Loucy (cell line): ENCODE measurements at regions not wholly inside any gene's neighbourhood (a gene's known extent, or its start where the extent isn't known, plus 50 kb on each side); places are given as distances from the start of the nearest gene placed in this dataset.

ENCODE experiments used
- EZH2phosphoT487 ChIP-seq: fragments of 200-600 bp; IDR thresholded peaks from 2 replicates; pipeline ENCODE4 v1.6.1; 2018; ENCODE audit warnings: antibody characterized with exemption, mild to moderate bottlenecking, moderate library complexity, borderline replicate concordance
- TF ChIP-seq, protein P1 (sequence below): fragments of 200-600 bp; sonication (generic); conservative IDR thresholded peaks from 2 replicates; pipeline ENCODE4 v1.5.1; 2014; ENCODE audit warnings: mild to moderate bottlenecking, antibody characterized with exemption, low read length

DNA sequence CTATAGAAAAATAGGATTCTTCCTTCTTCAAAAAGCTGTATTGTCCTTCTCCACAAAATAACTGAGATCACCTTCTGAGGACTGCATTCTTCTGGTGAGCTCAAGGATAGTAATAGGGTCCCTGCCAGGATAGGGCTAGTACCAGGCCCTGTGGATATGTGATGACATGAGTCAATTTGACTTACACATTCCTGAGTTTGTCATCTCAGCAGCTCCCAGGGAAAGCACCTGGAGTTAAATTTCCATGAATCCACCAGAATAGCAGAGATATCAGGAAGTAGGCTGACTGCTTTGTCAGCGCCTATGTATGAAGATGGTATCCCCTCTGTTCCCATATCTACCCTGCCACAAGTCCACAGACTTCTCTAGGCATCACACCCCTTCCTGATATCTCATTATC lies 225.8 kb downstream of the PMP22 start:
- TF ChIP-seq, protein P1, sequence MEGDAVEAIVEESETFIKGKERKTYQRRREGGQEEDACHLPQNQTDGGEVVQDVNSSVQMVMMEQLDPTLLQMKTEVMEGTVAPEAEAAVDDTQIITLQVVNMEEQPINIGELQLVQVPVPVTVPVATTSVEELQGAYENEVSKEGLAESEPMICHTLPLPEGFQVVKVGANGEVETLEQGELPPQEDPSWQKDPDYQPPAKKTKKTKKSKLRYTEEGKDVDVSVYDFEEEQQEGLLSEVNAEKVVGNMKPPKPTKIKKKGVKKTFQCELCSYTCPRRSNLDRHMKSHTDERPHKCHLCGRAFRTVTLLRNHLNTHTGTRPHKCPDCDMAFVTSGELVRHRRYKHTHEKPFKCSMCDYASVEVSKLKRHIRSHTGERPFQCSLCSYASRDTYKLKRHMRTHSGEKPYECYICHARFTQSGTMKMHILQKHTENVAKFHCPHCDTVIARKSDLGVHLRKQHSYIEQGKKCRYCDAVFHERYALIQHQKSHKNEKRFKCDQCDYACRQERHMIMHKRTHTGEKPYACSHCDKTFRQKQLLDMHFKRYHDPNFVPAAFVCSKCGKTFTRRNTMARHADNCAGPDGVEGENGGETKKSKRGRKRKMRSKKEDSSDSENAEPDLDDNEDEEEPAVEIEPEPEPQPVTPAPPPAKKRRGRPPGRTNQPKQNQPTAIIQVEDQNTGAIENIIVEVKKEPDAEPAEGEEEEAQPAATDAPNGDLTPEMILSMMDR, result no peak
- TF ChIP-seq EZH2phosphoT487, result no peak
